Right lobe of liver (tissue), 6 donors: ENCODE measurements at regions not wholly inside any gene's neighbourhood (a gene's known extent, or its start where the extent isn't known, plus 50 kb on each side); places are given as distances from the start of the nearest gene placed in this dataset.

Experiments
- ATAC-seq, 4 donors: fragments of 200-7000 bp; cut with Tn5 transposase; one replicate each; pipeline ENCODE4 v1.9.1; 2020; ENCODE audit warnings: mild to moderate bottlenecking in 4 of 4, moderate library complexity in 4 of 4
- DNase-seq, 3 donors: peaks; one replicate each; pipeline ENCODE4 v3.0.0-alpha.2; 2020
- H3K27ac ChIP-seq, 3 donors: fragments of 200-600 bp; one replicate each; pipeline ENCODE4 v1.8.0; 2022
- H3K27me3 ChIP-seq, 2 donors: fragments of 200-600 bp; one replicate each; pipeline ENCODE4 v1.8.0; 2022
- H3K36me3 ChIP-seq, 4 donors: fragments of 200-600 bp; sonication (generic) in 1 of 4; one replicate each; pipeline versions ENCODE4 v1.5.1 to v1.8.0; 2017 to 2022; ENCODE audit warnings: control low read depth in 1 of 4
- H3K4me1 ChIP-seq, 4 donors: fragments of 200-600 bp; sonication (generic) in 1 of 4; one replicate each; pipeline versions ENCODE4 v1.5.1 to v1.8.0; 2017 to 2022; ENCODE audit warnings: control low read depth in 1 of 4
- H3K4me3 ChIP-seq, 3 donors: fragments of 200-600 bp; one replicate each; pipeline ENCODE4 v1.8.0; 2022
- H3K9me3 ChIP-seq, 4 donors: fragments of 200-600 bp; sonication (generic) in 1 of 4; one replicate each; pipeline versions ENCODE4 v1.5.1 to v1.8.0; 2017 to 2022; ENCODE audit warnings: control low read depth in 1 of 4
- CTCF ChIP-seq, 4 donors: fragments of 200-600 bp in 3 of 4; fragments of 450-650 bp in 1 of 4; IDR thresholded peaks; one replicate each; pipeline versions ENCODE4 v1.5.1 to v1.8.0; 2016 to 2022; ENCODE audit warnings: antibody characterized with exemption in 4 of 4, mild to moderate bottlenecking in 2 of 4
- POLR2A ChIP-seq: fragments of 450-650 bp; IDR thresholded peaks from one replicate; pipeline ENCODE4 v1.6.1; 2017; ENCODE audit warnings: antibody characterized with exemption, mild to moderate bottlenecking
- WGBS: methylation state at CpG from one replicate; pipeline ENCODE4 v1.1.6; 2018; ENCODE audit warnings: low coverage, low lambda C conversion rate; ENCODE audit not compliant: insufficient coverage; ENCODE audit errors: missing lambda C conversion rate; 5-methylcytosine and 5-hydroxymethylcytosine counted together
- intact Hi-C, 2 donors: fragments of 100-400 bp; cut with DNase I; formaldehyde crosslinking; loops; one replicate each; pipeline versions ENCODE4 v1.11.2 to v1.14.1; 2022
- donor health status: DM: no; HTN: yes; CAD: no.
- donor health status: DM: no; HTN: no; CAD: no.
- donor health status: DM: no; HTN: no; CAD: no.
- donor health status: DM: no; HTN: yes; CAD: no.
- donor health status: DM: no; HTN: yes; CAD: no.

- intact Hi-C loops: no loop called here
- WGBS: 73% methylated on average over 5 of the region's 5 CpGs
- TF ChIP-seq CTCF (IDR thresholded peaks at IDR 0.05): no peak
- TF ChIP-seq POLR2A: no peak
- no peaks in the 10 kb centered on the region for H3K4me1 ChIP-seq
- H3K27ac ChIP-seq: no peak overlapping the region
- no peak overlapping the region for H3K4me3 ChIP-seq
- DNase-seq (no peak), ATAC-seq (no peak)
- H3K36me3 ChIP-seq: no peaks in the 10 kb centered on the region
- H3K27me3 ChIP-seq: no peaks in the 10 kb centered on the region
- no peaks in the 10 kb centered on the region for H3K9me3 ChIP-seq
These were observed 79.3 kb downstream of the FOXD1 start for GRCh38 chr5:73369278-73369677.

- Histone ChIP-seq H3K27ac (no peak overlapping the region), H3K4me1 (no peaks in the 10 kb centered on the region), H3K27me3 (no peaks in the 10 kb centered on the region), H3K4me3 (no peak overlapping the region), H3K36me3 (no peaks in the 10 kb centered on the region), H3K9me3 (no peaks in the 10 kb centered on the region)
- WGBS: 63% methylated on average over 2 of the region's 2 CpGs
- intact Hi-C loops: no loop called here
- TF ChIP-seq CTCF (IDR thresholded peaks at IDR 0.05) (no peak), POLR2A (no peak)
- DNase-seq (no peak), ATAC-seq (no peak)
These were observed 80.9 kb downstream of the FOXD1 start for GRCh38 chr5:73367650-73368049.

GRCh38 chr5:73365990-73366667 is 82.4 kb downstream of the FOXD1 start:
- 62% methylated on average over 10 of the region's 12 CpGs for WGBS
- Histone ChIP-seq H3K27me3 (no peaks in the 10 kb centered on the region), H3K9me3 (no peaks in the 10 kb centered on the region), H3K4me3 (no peak overlapping the region), H3K4me1 (no peaks in the 10 kb centered on the region), H3K27ac (no peak overlapping the region), H3K36me3 (no peaks in the 10 kb centered on the region)
- intact Hi-C loops: no loop called here
- no peak for TF ChIP-seq CTCF (IDR thresholded peaks at IDR 0.05)
- TF ChIP-seq POLR2A: no peak
- no peak for ATAC-seq
- DNase-seq: no peak

- intact Hi-C loops: no loop called here
- WGBS: 83% methylated on average over 4 of the region's 4 CpGs
- DNase-seq: no peak
- no peaks in the 10 kb centered on the region for H3K27me3 ChIP-seq
- no peak for ATAC-seq
- no peak overlapping the region for H3K27ac ChIP-seq
- no peaks in the 10 kb centered on the region for H3K4me1 ChIP-seq
- TF ChIP-seq CTCF (IDR thresholded peaks at IDR 0.05) (no peak), POLR2A (no peak)
- no peak overlapping the region for H3K4me3 ChIP-seq
- no peaks in the 10 kb centered on the region for H3K36me3 ChIP-seq
- no peaks in the 10 kb centered on the region for H3K9me3 ChIP-seq
These were observed 83.2 kb downstream of the FOXD1 start for GRCh38 chr5:73365301-73365853.
